OCI-LY1 (cell line): ENCODE measurements at regions not wholly inside any gene's neighbourhood (a gene's known extent, or its start where the extent isn't known, plus 50 kb on each side); places are given as distances from the start of the nearest gene placed in this dataset.

Experiments used
- H2AFZ ChIP-seq: fragments of 200-600 bp; sonication (generic), shearing (Covaris generic); 2 replicates; pipeline ENCODE4 v1.6.0; 2014; ENCODE audit warnings: antibody characterized with exemption, mild to moderate bottlenecking, low read length
- H3F3A ChIP-seq: fragments of 200-600 bp; sonication (generic), shearing (Covaris generic); 2 replicates; pipeline ENCODE4 v1.6.0; 2014; ENCODE audit warnings: mild to moderate bottlenecking, antibody characterized with exemption, low read length, moderate library complexity; ENCODE audit not compliant: insufficient read depth
- H3K27ac ChIP-seq: fragments of 200-600 bp; sonication (generic); 2 replicates; pipeline ENCODE4 v1.5.1; 2014; ENCODE audit warnings: low read length, mixed run types, mild to moderate bottlenecking, low read depth; ENCODE audit not compliant: poor library complexity, severe bottlenecking
- H3K27me3 ChIP-seq: fragments of 200-600 bp; sonication (generic); 2 replicates; pipeline ENCODE4 v1.6.0; 2014; ENCODE audit warnings: antibody characterized with exemption, mild to moderate bottlenecking, low read length, moderate library complexity; ENCODE audit not compliant: insufficient read depth
- H3K36me3 ChIP-seq: fragments of 200-600 bp; sonication (generic); 2 replicates; pipeline ENCODE4 v1.6.1; 2014; ENCODE audit warnings: mild to moderate bottlenecking, antibody characterized with exemption, low read length, moderate library complexity, mixed read lengths; ENCODE audit not compliant: insufficient read depth
- H3K4me1 ChIP-seq: fragments of 200-600 bp; sonication (generic); 2 replicates; pipeline ENCODE4 v1.5.1; 2014; ENCODE audit warnings: mild to moderate bottlenecking, low read length, moderate library complexity; ENCODE audit not compliant: insufficient read depth, severe bottlenecking
- H3K4me2 ChIP-seq: fragments of 200-600 bp; sonication (generic), shearing (Covaris generic); 2 replicates; pipeline ENCODE4 v1.6.1; 2014; ENCODE audit warnings: low read length
- H3K4me3 ChIP-seq: fragments of 200-600 bp; sonication (generic); 2 replicates; pipeline ENCODE4 v1.5.1; 2014; ENCODE audit warnings: low read length, low read depth, mild to moderate bottlenecking, mixed read lengths; ENCODE audit not compliant: poor library complexity, severe bottlenecking
- H3K79me2 ChIP-seq: fragments of 200-600 bp; shearing (Covaris generic); 2 replicates; pipeline ENCODE4 v1.6.1; 2016; ENCODE audit warnings: mixed run types, low read length, mixed read lengths; ENCODE audit not compliant: insufficient read depth
- H3K9ac ChIP-seq: fragments of 200-600 bp; sonication (generic), shearing (Covaris generic); 2 replicates; pipeline ENCODE4 v1.6.1; 2014; ENCODE audit warnings: mild to moderate bottlenecking, low read length, mixed read lengths
- H3K9me2 ChIP-seq: fragments of 200-600 bp; sonication (generic), shearing (Covaris generic); 2 replicates; pipeline ENCODE4 v1.6.1; 2014; ENCODE audit warnings: low read depth, mild to moderate bottlenecking, low read length, mixed read lengths
- H3K9me3 ChIP-seq: fragments of 200-600 bp; shearing (Covaris generic); 2 replicates; pipeline ENCODE4 v1.6.1; 2014; ENCODE audit warnings: low read length, mixed read lengths
- H4K20me1 ChIP-seq: fragments of 200-600 bp; sonication (generic), shearing (Covaris generic); 2 replicates; pipeline ENCODE4 v1.6.0; 2016; ENCODE audit warnings: mild to moderate bottlenecking, low read length; ENCODE audit not compliant: insufficient read depth
- EZH2 ChIP-seq: fragments of 200-600 bp; sonication (generic), shearing (Covaris generic); IDR thresholded peaks from 2 replicates; pipeline ENCODE4 v1.8.0; 2017; ENCODE audit warnings: borderline replicate concordance, mixed run types, mild to moderate bottlenecking, antibody characterized with exemption, low read length, moderate library complexity, mixed read lengths
- TF ChIP-seq, protein P1 (sequence below): fragments of 200-600 bp; sonication (generic), shearing (Covaris generic); IDR thresholded peaks from 2 replicates; pipeline ENCODE4 v1.5.1; 2017; ENCODE audit warnings: mild to moderate bottlenecking, antibody characterized with exemption, low read length, moderate library complexity, mixed read lengths

DNA sequence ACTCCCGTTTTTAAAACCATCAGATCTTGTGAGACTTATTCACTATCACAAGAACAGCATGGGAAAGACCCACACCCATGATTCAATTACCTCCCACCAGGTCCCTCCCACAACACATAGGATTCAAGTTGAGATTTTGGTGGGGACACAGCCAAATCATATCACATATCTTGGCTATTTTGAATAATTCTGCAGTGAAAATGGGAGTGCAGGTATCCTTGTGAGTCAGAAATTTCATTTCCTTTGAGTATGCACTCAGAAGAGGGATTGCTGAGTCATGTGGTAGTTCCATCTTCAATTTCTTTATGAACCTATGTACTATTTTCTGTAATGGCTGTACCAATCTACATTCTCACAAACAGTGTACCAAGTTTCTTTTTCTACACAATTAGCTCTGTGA lies 125.8 kb downstream of the ANKRD7 start:
- H3K4me2 ChIP-seq: no peak overlapping the region
- H3K9me2 ChIP-seq: no peaks in the 10 kb centered on the region
- H3K27me3 ChIP-seq: no peaks in the 10 kb centered on the region
- no peak overlapping the region for H2AFZ ChIP-seq
- H3F3A ChIP-seq: no peaks in the 10 kb centered on the region
- no peak overlapping the region for H3K4me3 ChIP-seq
- TF ChIP-seq EZH2: no peak
- TF ChIP-seq, protein P1, sequence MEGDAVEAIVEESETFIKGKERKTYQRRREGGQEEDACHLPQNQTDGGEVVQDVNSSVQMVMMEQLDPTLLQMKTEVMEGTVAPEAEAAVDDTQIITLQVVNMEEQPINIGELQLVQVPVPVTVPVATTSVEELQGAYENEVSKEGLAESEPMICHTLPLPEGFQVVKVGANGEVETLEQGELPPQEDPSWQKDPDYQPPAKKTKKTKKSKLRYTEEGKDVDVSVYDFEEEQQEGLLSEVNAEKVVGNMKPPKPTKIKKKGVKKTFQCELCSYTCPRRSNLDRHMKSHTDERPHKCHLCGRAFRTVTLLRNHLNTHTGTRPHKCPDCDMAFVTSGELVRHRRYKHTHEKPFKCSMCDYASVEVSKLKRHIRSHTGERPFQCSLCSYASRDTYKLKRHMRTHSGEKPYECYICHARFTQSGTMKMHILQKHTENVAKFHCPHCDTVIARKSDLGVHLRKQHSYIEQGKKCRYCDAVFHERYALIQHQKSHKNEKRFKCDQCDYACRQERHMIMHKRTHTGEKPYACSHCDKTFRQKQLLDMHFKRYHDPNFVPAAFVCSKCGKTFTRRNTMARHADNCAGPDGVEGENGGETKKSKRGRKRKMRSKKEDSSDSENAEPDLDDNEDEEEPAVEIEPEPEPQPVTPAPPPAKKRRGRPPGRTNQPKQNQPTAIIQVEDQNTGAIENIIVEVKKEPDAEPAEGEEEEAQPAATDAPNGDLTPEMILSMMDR: no peak
- no peaks in the 10 kb centered on the region for H3K36me3 ChIP-seq
- H3K9ac ChIP-seq: no peak overlapping the region
- no peaks in the 10 kb centered on the region for H3K79me2 ChIP-seq
- H4K20me1 ChIP-seq: peaks cover 3% of the 10 kb centered on the region; the same call in 1 of the 2 replicates
- no peaks in the 10 kb centered on the region for H3K9me3 ChIP-seq
- H3K4me1 ChIP-seq: peaks cover 8% of the 10 kb centered on the region
- no peak overlapping the region for H3K27ac ChIP-seq

DNA sequence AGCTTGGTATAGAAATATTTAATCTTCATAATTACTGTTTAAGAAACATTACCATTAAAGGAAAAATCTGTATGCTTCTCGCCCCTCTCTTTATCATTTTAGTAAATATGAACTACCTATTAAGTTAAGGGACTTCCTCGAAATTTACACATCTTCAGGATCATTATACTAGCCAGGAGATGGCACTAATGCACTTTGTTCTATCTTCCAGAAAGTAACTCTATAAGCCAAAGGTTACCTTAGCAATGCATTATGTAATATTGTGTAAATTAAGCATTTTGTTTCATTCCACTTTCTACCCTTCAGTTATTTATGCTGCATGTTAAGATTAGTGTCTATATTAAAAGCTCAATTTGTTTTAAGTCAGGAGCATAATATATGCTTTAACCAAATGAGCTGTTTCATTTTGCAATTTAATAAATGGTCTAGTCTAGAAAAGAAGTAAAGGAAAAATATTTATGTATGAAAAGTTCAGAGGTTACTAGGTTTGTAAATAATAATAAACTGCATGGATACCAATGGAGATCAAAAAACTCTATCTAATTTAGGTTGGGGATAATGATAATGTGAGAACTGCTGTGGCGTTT lies 128.5 kb downstream of the ANKRD7 start:
- H3K4me1 ChIP-seq: peaks cover 8% of the 10 kb centered on the region
- TF ChIP-seq, protein P1: peak; percentile 67
- TF ChIP-seq EZH2: no peak
- H3K27me3 ChIP-seq: no peaks in the 10 kb centered on the region
- no peak overlapping the region for H3K4me3 ChIP-seq
- H3K27ac ChIP-seq: no peak overlapping the region
- no peaks in the 10 kb centered on the region for H3K79me2 ChIP-seq
- H3K9me2 ChIP-seq: no peaks in the 10 kb centered on the region; the same call in 1 of the 2 replicates
- H4K20me1 ChIP-seq: 0 out of 2 replicates have a peak, but pooled peaks cover 2% of the 10 kb centered on the region
- no peaks in the 10 kb centered on the region for H3K36me3 ChIP-seq
- no peak overlapping the region for H3K4me2 ChIP-seq
- H2AFZ ChIP-seq: no peak overlapping the region
- H3F3A ChIP-seq: no peaks in the 10 kb centered on the region
- no peak overlapping the region for H3K9ac ChIP-seq
- H3K9me3 ChIP-seq: no peaks in the 10 kb centered on the region

DNA sequence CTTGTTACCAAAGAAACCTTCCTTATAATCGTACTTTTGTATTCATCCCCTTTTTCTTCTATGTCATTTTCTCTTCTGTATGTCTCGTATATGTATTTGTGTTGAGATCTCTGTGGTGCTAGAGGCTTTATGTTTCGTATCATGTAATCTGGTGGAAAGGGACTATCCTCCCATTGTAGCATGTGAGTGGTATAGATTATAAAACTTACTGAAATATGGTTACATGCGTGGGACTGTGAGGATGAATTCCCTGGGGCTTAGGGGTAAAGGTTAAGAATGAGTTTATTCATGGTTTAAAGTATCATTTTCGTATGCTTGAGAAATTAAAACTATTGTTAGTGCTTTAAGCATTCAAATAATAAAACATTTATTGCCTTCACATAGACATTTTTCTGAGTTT lies 141.9 kb downstream of the ANKRD7 start:
- H3K4me2 ChIP-seq: no peak overlapping the region
- H3K9me3 ChIP-seq: no peaks in the 10 kb centered on the region
- H3K27me3 ChIP-seq: no peaks in the 10 kb centered on the region
- no peaks in the 10 kb centered on the region for H3F3A ChIP-seq
- H3K4me3 ChIP-seq: no peak overlapping the region
- H3K79me2 ChIP-seq: no peaks in the 10 kb centered on the region
- no peaks in the 10 kb centered on the region for H3K4me1 ChIP-seq
- H2AFZ ChIP-seq: no peak overlapping the region
- TF ChIP-seq, protein P1: no peak
- no peak for TF ChIP-seq EZH2
- no peaks in the 10 kb centered on the region for H3K36me3 ChIP-seq
- H3K9me2 ChIP-seq: no peaks in the 10 kb centered on the region
- H4K20me1 ChIP-seq: no peaks in the 10 kb centered on the region
- no peak overlapping the region for H3K27ac ChIP-seq
- H3K9ac ChIP-seq: no peak overlapping the region
